GM19351 (cell line): ENCODE measurements at regions not wholly inside any gene's neighbourhood (a gene's known extent, or its start where the extent isn't known, plus 50 kb on each side); places are given as distances from the start of the nearest gene placed in this dataset.

Source experiments
- ATAC-seq: cut with Tn5 transposase; IDR thresholded peaks from one replicate; pipeline ENCODE4 v1.9.1; 2021; ENCODE audit warnings: mild to moderate bottlenecking, moderate library complexity; ENCODE audit not compliant: unreplicated experiment

GRCh38 chr11:80505771-80506170 lies 1064.9 kb upstream of the TENM4 start:
- no peak for ATAC-seq

- ATAC-seq, result no peak
These were observed 1063.2 kb upstream of the TENM4 start for GRCh38 chr11:80503990-80504389.

DNA sequence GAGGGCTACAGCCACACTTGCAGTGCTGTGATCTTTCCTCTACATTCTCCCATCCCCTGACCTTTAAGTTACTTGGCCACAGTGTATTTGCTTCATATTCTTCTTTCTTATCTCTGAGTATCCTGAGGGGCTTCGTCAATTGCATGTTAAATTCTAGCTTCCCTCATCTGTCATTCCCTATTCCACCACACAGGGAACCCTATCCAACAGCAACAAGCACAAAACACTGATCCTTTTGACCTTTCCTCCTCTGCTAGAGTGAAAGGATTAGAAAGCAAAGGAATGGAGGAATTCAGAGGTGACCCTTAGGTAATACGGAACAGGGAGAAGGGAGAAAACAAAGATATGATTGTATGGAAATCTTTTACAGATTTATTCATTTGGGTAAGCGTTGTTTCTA lies 1061.7 kb upstream of the TENM4 start:
- no peak for ATAC-seq

DNA sequence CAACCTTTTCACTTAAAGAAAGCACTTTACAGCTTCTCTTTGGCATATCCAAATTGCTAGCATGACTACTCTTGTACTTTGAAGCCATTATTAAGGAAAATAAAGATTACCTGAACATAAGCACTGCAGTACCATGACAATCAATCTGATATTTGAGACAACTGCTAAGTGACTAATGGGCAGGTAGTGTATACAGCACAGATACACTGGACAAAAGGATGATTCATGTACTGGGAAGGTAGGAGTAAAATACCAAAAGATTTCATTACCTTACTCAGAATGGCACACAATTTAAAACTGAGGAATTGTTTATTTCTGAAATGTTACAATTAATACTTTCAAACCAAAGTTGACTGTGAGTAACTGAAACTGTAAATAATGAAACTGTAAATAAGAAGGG lies 1054.3 kb upstream of the TENM4 start:
- no peak for ATAC-seq

GRCh38 chr11:80487952-80488351 lies 1047.1 kb upstream of the TENM4 start:
- no peak for ATAC-seq

- ATAC-seq, result no peak
These were observed 1045.8 kb upstream of the TENM4 start for GRCh38 chr11:80486678-80487077.

GRCh38 chr11:80477178-80477577 lies 1036.3 kb upstream of the TENM4 start:
- no peak for ATAC-seq

GRCh38 chr11:80473562-80473961 lies 1032.7 kb upstream of the TENM4 start:
- peak; percentile 93 for ATAC-seq

DNA sequence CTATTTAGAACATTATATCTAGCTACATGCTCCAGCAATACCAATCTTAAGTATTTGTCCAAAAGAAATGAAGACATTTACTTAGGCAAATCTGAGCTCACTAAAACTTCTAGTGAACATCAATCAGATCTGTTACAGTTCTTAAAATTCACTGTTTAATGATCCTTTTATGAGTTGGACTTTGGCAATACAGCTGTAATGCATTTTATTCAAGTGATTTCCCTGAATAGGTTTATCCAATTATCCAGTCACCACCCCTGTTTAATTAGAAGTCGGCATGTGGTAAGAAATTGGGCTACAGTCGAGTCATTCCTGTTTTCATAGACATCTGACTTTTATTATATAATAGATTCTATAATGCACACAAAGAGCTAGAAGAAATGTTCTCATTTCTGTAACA lies 1029.0 kb upstream of the TENM4 start:
- ATAC-seq, result no peak

DNA sequence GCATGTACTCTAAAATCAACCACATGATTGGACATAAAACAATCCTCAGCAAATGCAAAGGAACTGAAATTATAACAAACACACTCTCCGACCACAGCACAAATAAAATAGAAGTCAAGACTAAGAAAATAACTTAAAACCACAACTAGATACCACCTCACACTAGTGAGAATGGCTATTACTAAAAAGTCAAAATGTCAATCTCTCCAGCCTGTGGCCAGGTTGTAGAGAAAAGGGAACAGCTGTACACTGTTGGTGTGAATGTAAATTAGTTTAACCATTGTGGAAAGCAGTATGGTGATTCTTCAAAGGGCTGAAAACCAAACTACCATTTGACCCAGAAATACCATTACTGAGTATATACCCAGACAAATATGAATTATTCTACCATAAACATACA lies 1025.7 kb upstream of the TENM4 start:
- ATAC-seq, result no peak

DNA sequence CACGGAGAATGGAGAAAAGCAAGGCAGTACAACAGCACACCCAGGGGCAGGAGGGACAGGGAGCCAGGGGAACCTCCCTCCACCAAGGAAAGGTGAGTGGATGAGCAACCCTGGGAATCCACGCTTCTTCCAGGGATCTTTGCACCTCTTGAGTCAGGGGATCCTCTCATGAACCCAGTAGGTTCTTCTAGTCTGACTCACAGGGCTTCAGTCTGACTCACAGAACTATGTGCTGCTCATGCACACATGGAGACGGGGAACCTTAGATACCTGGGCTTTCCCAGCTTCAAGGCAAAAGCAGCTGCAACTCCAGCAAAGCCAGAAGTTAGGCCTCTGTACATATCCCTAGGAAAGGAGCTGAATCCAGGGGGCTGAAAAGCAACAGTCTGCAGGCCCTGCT lies 1021.4 kb upstream of the TENM4 start:
- ATAC-seq, result no peak

GRCh38 chr11:80458376-80458775 lies 1017.5 kb upstream of the TENM4 start:
- ATAC-seq, result no peak

GRCh38 chr11:80457823-80458222 lies 1017.0 kb upstream of the TENM4 start:
- no peak for ATAC-seq

GRCh38 chr11:80455818-80456217 lies 1015.0 kb upstream of the TENM4 start:
- ATAC-seq, result no peak

DNA sequence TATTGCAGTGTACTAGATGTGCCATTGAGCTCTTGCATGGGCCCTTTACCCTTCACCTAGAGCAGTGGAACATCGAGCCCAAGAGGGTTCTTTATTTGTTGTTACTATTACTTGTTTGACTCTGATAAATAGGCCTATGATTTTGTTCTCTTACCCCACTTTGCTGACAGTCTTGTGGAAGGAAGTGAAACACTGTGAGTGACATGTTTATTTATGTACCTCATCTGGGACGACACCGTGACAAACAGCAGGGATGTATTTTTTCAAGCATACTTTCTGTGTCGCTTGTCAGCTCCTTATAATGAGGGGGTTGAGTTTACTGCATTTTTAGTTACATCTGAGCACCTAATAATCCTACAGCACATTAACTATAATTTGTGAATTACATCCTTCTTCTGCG lies 1010.3 kb upstream of the TENM4 start:
- ATAC-seq, result no peak

GRCh38 chr11:80448709-80449108 lies 1007.9 kb upstream of the TENM4 start:
- ATAC-seq, result no peak

- no peak for ATAC-seq
These were observed 1002.3 kb upstream of the TENM4 start for GRCh38 chr11:80443177-80443576.

GRCh38 chr11:80441821-80442220 lies 1001.0 kb upstream of the TENM4 start:
- no peak for ATAC-seq

GRCh38 chr11:80440835-80441234 lies 1000.0 kb upstream of the TENM4 start:
- no peak for ATAC-seq

DNA sequence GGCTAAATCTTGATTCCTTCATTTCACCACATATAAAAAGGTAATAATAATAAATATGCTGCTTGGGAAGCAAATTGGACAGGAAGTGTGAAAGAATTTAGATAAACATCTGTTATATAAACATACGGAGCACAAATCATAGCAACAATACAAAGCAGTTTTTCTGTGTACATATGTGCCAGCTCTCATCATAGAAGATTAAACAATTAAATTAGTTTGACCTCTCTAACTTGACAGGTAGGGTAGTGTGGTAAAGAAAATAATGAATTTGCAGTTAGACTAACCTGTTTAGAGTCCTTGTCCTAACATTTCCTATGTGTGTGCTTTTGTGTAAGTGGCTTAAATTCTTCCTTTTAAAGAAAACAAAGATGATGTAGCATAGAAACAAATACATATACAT lies 995.7 kb upstream of the TENM4 start:
- no peak for ATAC-seq

DNA sequence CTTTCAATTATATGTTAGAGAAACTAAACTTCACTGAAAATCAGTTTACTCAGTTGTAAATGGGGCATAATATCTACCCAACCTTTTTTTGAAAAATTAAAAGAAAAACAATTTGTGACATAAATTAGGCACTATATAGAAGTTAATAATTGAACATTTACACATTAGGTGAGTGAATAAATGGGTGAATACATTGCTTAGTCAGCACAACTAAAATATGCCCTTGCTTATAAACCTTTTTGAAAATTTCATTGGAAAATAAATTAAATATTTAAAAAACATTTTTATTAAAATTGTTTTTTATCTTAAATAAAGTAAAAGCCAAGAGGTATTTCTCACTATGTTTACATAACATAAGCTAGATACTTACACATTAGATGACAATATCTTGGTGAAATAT lies 994.5 kb upstream of the TENM4 start:
- ATAC-seq, result no peak

DNA sequence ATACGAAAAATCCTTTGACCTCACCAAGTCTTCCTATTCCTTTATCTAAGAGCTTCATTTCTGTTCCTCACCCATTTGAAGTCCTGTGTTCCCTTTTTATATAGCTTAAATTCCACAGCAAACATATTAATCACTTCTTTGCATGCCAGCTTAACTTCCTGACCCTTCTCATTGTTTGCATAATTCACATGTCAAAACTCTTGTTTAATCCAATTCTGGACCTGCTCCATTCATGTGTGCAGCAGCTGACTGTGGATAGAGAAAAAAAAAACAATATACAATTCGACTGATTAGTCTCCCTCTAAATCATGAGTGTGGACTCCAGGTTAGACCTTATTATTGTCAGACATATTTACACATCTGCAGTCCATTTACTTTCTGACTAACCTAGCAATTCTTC lies 991.2 kb upstream of the TENM4 start:
- no peak for ATAC-seq

GRCh38 chr11:80424012-80424695 lies 983.3 kb upstream of the TENM4 start:
- ATAC-seq, result peak; percentile 78
